BJ (cell line): ENCODE measurements at regions not wholly inside any gene's neighbourhood (a gene's known extent, or its start where the extent isn't known, plus 50 kb on each side); places are given as distances from the start of the nearest gene placed in this dataset.
"Not testable (repeated sequence)": the region's sequence is repeated elsewhere in the genome, so short reads cannot be mapped to it uniquely, and the experiment has no call there.

Source experiments
- CTCF ChIA-PET: fragments of 350-600 bp; formaldehyde crosslinking; extraction: SDS; loops from one replicate; lab custom pipeline; 2021; ENCODE audit warnings: antibody characterized with exemption, inconsistent platforms; lab: Yijun Ruan, JAX
- POLR2A ChIA-PET: fragments of 300-600 bp; sonication (Branson Sonifier 250); formaldehyde crosslinking; extraction: SDS; loops from one replicate; lab custom pipeline; 2021; ENCODE audit warnings: antibody characterized with exemption; lab: Charles Lee
- DNase-seq: peaks from one replicate; pipeline ENCODE4 v3.0.0-alpha.2; 2011; ENCODE audit warnings: low read depth
- H3K27me3 ChIP-seq: 2 replicates; pipeline ENCODE4 v1.6.0; 2011; ENCODE audit warnings: low read length; ENCODE audit not compliant: control insufficient read depth, insufficient read depth
- H3K36me3 ChIP-seq: 2 replicates; pipeline ENCODE4 v1.5.1; 2011; ENCODE audit warnings: low read length; ENCODE audit not compliant: control insufficient read depth, insufficient read depth
- H3K4me3 ChIP-seq: 2 replicates; pipeline ENCODE4 v1.5.1; 2011; ENCODE audit warnings: low read depth, mild to moderate bottlenecking, control low read depth, low read length
- CTCF ChIP-seq: IDR thresholded peaks from 2 replicates; pipeline ENCODE4 v1.5.1; 2011; ENCODE audit warnings: low read depth, mild to moderate bottlenecking, control low read depth, inconsistent platforms, low read length, moderate library complexity; ENCODE audit not compliant: insufficient read depth

- DNase-seq, result peak; percentile 8
Observed at GRCh38 chr9:33623658-33624586, 99.9 kb downstream of the ANKRD18B start.

GRCh38 chr9:33628318-33628717 lies 104.3 kb downstream of the ANKRD18B start:
- CTCF ChIA-PET, result interaction anchor here (11.4 kb wide), 1 partner anchor 93 kb away, joined by 276 read pairs; no protein-coding TSS in a partner anchor
- H3K27me3 ChIP-seq, H3K36me3 ChIP-seq, DNase-seq, POLR2A ChIA-PET, H3K4me3 ChIP-seq: not testable (repeated sequence)

More at GRCh38 chr9:33623658-33624586, 99.9 kb downstream of the ANKRD18B start:
- ChIA-PET POLR2A (no interaction called here), CTCF (interaction anchor here (0.6 to 11.4 kb wide), 29 partner anchors 11 to 756 kb away, joined by 3 to 276 read pairs (median 3); no protein-coding TSS in a partner anchor)
- Histone ChIP-seq H3K36me3 (no peaks in the 10 kb centered on the region), H3K4me3 (no peak overlapping the region), H3K27me3 (no peaks in the 10 kb centered on the region)
- TF ChIP-seq CTCF, result peak; percentile 85

DNA sequence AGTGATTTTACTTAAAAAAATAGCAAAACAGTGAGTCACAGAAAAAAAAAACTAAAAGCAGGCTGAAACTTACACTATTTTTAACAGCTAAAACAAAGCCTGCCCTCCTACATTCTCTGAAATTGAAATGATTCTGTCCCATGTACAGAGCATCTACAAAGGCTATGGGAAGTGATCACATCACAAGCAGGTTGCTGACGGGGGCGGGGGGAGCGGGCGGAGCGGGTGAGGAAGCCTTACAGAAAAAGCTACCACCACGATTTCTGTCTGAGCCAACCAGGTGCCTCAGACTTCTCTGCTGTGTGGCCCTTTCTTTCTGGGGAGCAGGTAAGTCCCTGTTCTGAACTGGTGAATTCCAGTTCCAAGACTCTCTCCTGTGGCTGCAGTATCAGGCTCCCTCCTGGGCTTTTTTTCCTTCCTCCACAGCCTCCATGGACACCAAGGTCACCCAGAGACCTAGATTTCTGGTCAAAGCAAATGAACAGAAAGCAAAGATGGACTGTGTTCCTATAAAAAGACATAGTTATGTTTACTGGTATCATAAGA lies 104.9 kb downstream of the ANKRD18B start:
- CTCF ChIA-PET, result interaction anchor here (1.1 to 11.4 kb wide), 2 partner anchors 93 to 963 kb away, joined by 3 to 276 read pairs; no protein-coding TSS in a partner anchor
- H3K36me3 ChIP-seq, result no peaks in the 10 kb centered on the region
- no peak for TF ChIP-seq CTCF
- H3K27me3 ChIP-seq, result peaks cover 5% of the 10 kb centered on the region; the same call in 1 of the 2 replicates
- no peak overlapping the region for H3K4me3 ChIP-seq
- POLR2A ChIA-PET, result no interaction called here
- DNase-seq, result no peak

- peaks cover 15% of the 10 kb centered on the region for H3K27me3 ChIP-seq
- no peak for TF ChIP-seq CTCF
- ChIA-PET POLR2A (no interaction called here), CTCF (interaction anchor here (0.8 to 3.7 kb wide), 2 partner anchors 9 to 16 kb away, joined by 3 to 24 read pairs; no protein-coding TSS in a partner anchor)
- H3K4me3 ChIP-seq, result no peak overlapping the region
- no peaks in the 10 kb centered on the region for H3K36me3 ChIP-seq
- no peak for DNase-seq
Observed at GRCh38 chr9:33633636-33634035, 109.6 kb downstream of the ANKRD18B start.

GRCh38 chr9:33637881-33638280 lies 113.8 kb downstream of the ANKRD18B start:
- peaks cover 20% of the 10 kb centered on the region for H3K27me3 ChIP-seq
- no peak for TF ChIP-seq CTCF
- H3K4me3 ChIP-seq, result no peak overlapping the region
- POLR2A ChIA-PET, result no interaction called here
- DNase-seq, result no peak
- no peaks in the 10 kb centered on the region for H3K36me3 ChIP-seq
- CTCF ChIA-PET, result interaction anchor here (2.3 kb wide), 1 partner anchor 14 kb away, joined by 13 read pairs; no protein-coding TSS in a partner anchor
